GM18951 (cell line): ENCODE measurements at regions not wholly inside any gene's neighbourhood (a gene's known extent, or its start where the extent isn't known, plus 50 kb on each side); places are given as distances from the start of the nearest gene placed in this dataset.
"Not testable (repeated sequence)": the region's sequence is repeated elsewhere in the genome, so short reads cannot be mapped to it uniquely, and the experiment has no call there.

ENCODE experiments used
- POLR2A ChIP-seq: IDR thresholded peaks from 4 replicates; pipeline ENCODE4 v1.6.1; 2011; ENCODE audit warnings: mild to moderate bottlenecking; ENCODE audit not compliant: insufficient read length, insufficient read depth; ENCODE audit errors: extremely low read depth
- in situ Hi-C: fragments of 300-500 bp; cut with MboI; formaldehyde crosslinking; loops from one replicate; pipeline ENCODE4 v1.12.0; 2022; ENCODE audit warnings: low sequenced_read_pairs, mixed read lengths, inconsistent platforms; ENCODE audit not compliant: unreplicated experiment

DNA sequence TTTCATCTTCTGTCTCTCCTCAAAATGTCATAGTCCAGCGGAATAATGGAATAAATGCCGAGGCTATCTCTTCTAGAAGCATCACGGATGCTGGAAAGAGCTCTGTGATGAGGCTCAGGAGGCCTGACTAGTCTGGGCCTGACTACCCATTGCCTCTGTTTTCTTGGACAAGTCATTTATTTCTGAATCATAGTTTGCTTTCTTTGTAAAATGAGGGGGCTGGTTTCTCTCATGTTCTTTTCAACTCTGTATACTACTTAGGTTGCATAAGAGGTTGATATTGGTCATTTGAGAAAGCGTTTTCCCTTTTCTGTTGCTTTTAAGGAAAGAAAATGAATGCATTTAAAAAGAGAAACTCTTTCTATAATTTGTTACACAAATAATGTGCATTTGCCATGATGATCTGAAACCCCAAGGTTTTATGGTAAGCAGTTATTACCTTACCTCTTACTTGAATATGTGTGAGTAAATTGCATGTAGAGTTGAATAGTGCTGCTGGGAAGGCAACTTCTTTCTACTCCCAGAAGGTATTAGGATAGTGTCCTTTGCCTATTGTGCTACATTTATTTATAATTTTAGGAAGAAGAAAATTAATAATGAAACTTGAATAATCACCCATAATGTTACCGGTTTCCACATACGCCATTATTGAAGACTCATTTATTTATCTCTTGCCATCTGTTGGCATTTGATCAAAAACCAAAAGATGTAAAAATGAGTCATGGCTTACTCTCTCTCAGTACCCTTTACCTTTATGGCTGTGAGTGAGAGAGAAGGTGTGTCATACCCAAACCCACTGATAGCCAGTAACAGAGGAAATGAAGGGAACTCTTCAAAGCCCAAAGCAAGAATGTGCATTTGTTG lies 179.1 kb downstream of the FASLG start:
- in situ Hi-C loops: loop anchor here (10.0 kb wide), 1 partner anchor 367 kb away; the partner anchor contains the start of gene TNFSF4
- no peak for TF ChIP-seq POLR2A

DNA sequence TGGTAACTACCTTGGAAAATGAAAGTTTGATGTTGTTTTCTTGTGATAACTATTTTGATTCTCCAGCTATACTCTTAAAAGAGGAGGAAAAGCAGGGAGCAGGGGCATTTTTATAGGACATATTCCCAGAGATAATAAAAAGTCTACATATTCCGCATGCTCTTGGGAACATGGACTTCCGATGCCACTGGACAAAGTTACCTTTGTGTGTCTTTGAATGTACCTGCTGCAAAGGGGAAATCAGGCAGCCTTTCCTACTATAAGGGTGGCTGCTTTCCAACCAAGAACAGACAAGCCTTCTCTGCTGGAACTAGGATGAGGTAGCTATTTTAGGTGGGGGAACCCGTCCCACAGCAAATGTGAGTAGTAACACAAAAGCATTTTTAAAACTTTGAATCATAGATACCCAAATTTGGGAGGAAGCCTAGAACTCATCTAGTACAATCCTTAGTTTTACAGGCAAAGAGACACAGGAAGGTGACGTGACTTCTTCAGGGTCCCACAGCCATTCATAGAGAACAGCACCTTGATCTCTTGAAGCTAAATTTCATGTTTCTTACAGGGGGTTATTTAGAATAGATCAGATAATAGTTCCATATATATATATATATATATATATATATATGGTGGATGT lies 179.9 kb downstream of the FASLG start:
- no peak for TF ChIP-seq POLR2A
- in situ Hi-C loops: loop anchor here (10.0 kb wide), 1 partner anchor 366 kb away; the partner anchor contains the start of gene TNFSF4

GRCh38 chr1:172839639-172840038 lies 180.7 kb downstream of the FASLG start:
- in situ Hi-C loops: loop anchor here (10.0 kb wide), 1 partner anchor 365 kb away; the partner anchor contains the start of gene TNFSF4

DNA sequence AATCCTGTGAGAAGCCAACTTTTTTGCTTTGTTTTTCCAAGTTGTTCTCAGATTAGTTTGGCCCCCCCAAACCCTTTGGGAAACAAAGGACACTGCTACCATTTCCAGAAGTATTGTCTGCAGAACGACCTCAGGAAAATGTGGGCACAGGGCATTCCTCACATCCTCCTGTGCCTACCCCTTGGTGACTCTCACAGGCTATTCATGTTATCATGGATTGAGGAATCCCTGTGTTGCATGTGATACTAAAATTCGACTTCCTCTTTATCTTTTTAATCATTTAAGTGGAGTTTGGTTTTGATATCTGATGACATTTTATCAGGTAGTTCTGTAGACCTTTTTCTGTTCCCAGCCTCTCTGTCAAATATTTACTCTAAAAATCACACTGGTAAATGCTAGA lies 184.5 kb downstream of the FASLG start:
- TF ChIP-seq POLR2A: no peak
- in situ Hi-C loops: no loop called here

- no peak for TF ChIP-seq POLR2A
- in situ Hi-C loops: no loop called here
These were observed 186.5 kb downstream of the FASLG start for GRCh38 chr1:172845371-172845770.

DNA sequence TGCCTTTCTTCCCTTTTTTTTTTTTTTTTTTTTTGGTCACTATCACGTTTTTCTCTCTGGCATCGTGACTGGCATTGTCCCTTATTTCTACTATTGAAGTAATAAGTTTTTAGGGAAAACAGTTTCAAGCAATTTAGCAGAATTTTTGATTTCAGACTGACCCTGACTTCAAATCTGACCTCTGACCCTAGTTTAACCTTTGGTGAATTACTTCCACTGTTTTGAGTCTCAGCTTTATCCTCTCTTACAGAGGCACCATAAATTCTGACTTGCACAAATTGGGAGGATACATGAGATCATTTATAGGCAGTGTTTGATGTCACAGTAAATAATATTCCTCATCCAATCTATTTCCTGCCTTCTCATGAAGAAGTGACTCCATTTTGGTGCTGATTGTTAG lies 187.0 kb downstream of the FASLG start:
- no peak for TF ChIP-seq POLR2A
- in situ Hi-C loops: no loop called here

GRCh38 chr1:172847814-172848213 lies 188.9 kb downstream of the FASLG start:
- in situ Hi-C loops: not testable (repeated sequence)

- in situ Hi-C loops: no loop called here
- TF ChIP-seq POLR2A: no peak
These were observed 190.8 kb downstream of the FASLG start for GRCh38 chr1:172849653-172850052.

GRCh38 chr1:172851077-172851476 lies 192.2 kb downstream of the FASLG start:
- TF ChIP-seq POLR2A: no peak
- in situ Hi-C loops: no loop called here

DNA sequence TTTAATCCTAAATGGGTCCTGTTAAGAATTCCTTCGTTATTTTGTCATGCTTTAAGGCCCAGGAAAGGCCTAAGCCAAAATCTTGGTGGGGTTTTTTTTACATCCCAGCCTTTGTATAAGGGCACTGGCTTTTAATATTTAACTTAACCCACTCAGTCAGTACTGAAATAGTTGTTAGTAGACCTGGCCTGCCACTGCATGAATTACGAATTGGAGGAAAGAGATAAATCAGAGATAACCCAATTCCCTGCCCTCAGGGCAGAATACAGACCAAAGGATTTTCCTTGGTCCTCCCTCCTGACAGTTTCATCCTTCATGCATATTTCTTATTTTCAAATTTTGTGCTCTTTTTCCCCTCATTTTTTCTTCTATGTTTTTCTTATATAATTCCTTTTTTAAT lies 193.0 kb downstream of the FASLG start:
- no peak for TF ChIP-seq POLR2A
- in situ Hi-C loops: no loop called here

DNA sequence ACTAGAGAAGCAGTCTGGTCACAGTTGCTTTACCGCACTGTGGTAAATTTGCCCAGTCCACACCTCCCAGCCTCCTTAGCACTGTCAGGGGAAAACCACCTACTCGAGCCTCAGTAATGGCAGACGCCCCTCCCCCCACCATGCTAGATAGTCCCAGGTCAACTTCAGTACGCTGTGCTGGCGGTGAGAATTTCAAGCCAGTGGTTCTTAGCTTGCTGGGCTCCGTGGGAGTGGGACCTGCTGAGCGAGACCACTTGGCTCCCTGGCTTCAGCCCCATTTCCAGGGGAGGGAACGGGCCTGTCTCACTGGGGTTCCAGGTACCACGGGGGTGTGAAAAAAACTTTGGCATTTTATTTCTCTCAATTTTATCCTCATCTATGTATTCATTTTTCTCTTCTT lies 194.8 kb downstream of the TNFSF18 start:
- in situ Hi-C loops: not testable (repeated sequence)

DNA sequence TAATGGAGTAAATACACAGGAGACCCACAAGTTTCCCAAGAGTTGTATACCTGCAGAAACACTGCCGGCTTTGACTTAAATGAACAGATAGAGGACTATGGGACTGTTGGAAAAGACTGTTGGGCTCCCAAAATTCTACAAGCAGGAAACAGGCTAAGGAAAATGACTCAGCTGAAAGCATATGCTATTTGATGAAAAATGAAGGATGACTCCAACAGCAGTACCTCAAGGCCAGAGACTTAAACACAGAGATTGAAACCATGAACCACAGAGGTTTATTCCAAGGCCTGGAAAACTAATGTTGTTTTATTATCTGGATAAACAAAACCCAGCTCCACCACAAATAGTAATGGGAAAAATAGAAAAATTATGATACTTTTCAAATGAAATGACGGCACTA lies 187.7 kb downstream of the TNFSF18 start:
- no peak for TF ChIP-seq POLR2A
- in situ Hi-C loops: no loop called here

- in situ Hi-C loops: no loop called here
- TF ChIP-seq POLR2A: no peak
These were observed 183.4 kb downstream of the TNFSF18 start for GRCh38 chr1:172867216-172867818.
